Thyroid gland (tissue), 4 donors: ENCODE measurements at regions not wholly inside any gene's neighbourhood (a gene's known extent, or its start where the extent isn't known, plus 50 kb on each side); places are given as distances from the start of the nearest gene placed in this dataset.

Source experiments
- DNase-seq, 2 donors: peaks; one replicate each; pipeline ENCODE4 v3.0.0-alpha.2; 2019
- H3K27ac ChIP-seq, 3 donors: fragments of 200-600 bp; sonication (generic); 1 replicate in 2 of 3; 2 replicates in 1 of 3; pipeline ENCODE4 v1.5.1; 2016 to 2019; ENCODE audit warnings: mild to moderate bottlenecking in 1 of 3, moderate library complexity in 1 of 3
- H3K27me3 ChIP-seq: fragments of 200-600 bp; sonication (generic); one replicate; pipeline ENCODE4 v1.5.1; 2019
- H3K36me3 ChIP-seq, 2 donors: fragments of 200-600 bp; sonication (generic); one replicate each; pipeline ENCODE4 v1.5.1; 2016 to 2019
- H3K4me1 ChIP-seq, 2 donors: fragments of 200-600 bp; sonication (generic); one replicate each; pipeline ENCODE4 v1.5.1; 2017 to 2019
- H3K4me3 ChIP-seq, 3 donors: fragments of 200-600 bp; sonication (generic); replicated peaks in 1 of 3; 1 replicate in 2 of 3; 2 replicates in 1 of 3; pipeline ENCODE4 v1.5.1; 2016; ENCODE audit warnings: mild to moderate bottlenecking in 1 of 3
- H3K9me3 ChIP-seq: fragments of 200-600 bp; sonication (generic); one replicate; pipeline ENCODE4 v1.5.1; 2017
- POLR2A ChIP-seq, 2 donors: fragments of 450-650 bp; IDR thresholded peaks; one replicate each; pipeline ENCODE4 v1.6.1; 2017; ENCODE audit warnings: antibody characterized with exemption in 2 of 2, mild to moderate bottlenecking in 2 of 2, moderate library complexity in 1 of 2
- WGBS, 2 donors: methylation state at CpG; one replicate each; pipeline ENCODE4 v1.1.5; 2017; 5-methylcytosine and 5-hydroxymethylcytosine counted together
- intact Hi-C: fragments of 100-400 bp; cut with DNase I; formaldehyde crosslinking; loops from one replicate; pipeline ENCODE4 v1.15.1; 2023
- TF ChIP-seq, protein P1 (sequence below), 6 experiments: fragments of 200-600 bp in 3 of 6; fragments of 450-650 bp in 3 of 6; sonication (generic) in 3 of 6; IDR thresholded peaks; one replicate each; pipeline ENCODE4 v1.5.1; 2016 to 2019; ENCODE audit warnings: antibody characterized with exemption in 6 of 6, mild to moderate bottlenecking in 2 of 6, inconsistent platforms in 1 of 6, moderate library complexity in 1 of 6

DNA sequence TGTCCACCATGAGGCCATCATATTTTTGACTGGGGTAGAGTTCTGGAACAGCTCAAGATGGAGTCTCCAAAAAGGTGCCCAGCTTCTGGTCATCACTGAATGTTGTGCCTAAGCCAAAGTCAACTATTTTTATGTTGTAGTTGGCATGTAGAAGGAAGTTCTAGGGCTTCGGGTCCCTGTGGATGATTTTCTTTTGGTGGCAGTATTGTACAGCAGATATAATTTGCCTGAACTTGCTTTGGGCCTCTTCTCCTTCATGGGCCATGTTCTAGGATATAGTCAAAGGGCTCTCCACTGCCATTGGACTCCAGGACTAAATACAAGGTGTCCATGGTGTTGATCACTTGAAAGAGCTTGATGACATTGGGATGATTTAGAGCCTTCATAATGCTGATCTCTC lies 143.6 kb downstream of the SLC38A4 start:
- intact Hi-C loops = no loop called here
- DNase-seq = no peak
- H3K27ac ChIP-seq = no peak overlapping the region
- H3K9me3 ChIP-seq = no peaks in the 10 kb centered on the region
- H3K36me3 ChIP-seq = no peaks in the 10 kb centered on the region
- TF ChIP-seq, protein P1, sequence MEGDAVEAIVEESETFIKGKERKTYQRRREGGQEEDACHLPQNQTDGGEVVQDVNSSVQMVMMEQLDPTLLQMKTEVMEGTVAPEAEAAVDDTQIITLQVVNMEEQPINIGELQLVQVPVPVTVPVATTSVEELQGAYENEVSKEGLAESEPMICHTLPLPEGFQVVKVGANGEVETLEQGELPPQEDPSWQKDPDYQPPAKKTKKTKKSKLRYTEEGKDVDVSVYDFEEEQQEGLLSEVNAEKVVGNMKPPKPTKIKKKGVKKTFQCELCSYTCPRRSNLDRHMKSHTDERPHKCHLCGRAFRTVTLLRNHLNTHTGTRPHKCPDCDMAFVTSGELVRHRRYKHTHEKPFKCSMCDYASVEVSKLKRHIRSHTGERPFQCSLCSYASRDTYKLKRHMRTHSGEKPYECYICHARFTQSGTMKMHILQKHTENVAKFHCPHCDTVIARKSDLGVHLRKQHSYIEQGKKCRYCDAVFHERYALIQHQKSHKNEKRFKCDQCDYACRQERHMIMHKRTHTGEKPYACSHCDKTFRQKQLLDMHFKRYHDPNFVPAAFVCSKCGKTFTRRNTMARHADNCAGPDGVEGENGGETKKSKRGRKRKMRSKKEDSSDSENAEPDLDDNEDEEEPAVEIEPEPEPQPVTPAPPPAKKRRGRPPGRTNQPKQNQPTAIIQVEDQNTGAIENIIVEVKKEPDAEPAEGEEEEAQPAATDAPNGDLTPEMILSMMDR (IDR thresholded peaks at IDR 0.05) = no peak
- no peak for TF ChIP-seq POLR2A (IDR thresholded peaks at IDR 0.05)
- 69 to 86% methylated on average over 1 of the region's 1 CpG for WGBS, 2 donors
- H3K27me3 ChIP-seq = no peaks in the 10 kb centered on the region
- no peak overlapping the region for H3K4me3 ChIP-seq
- no peaks in the 10 kb centered on the region for H3K4me1 ChIP-seq

DNA sequence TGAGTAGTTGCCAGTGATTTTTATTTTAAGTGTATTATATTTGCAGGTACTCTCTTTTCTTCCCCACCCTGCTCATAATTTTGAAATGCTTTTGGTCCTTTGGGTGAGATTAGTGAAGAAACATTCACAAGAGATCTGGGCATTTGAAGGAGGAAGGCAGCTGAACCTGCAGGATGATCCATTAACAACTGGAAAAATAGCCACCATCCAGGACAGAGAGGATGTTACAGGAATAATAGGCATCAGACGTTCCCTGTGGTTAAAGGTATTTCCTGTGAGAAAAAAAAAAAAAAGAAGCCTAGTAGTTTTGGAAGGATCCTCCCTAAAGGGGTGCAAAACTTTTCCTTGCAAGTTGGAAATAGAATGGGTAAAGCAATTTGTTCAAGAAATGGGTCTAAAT lies 145.3 kb downstream of the SLC38A4 start:
- Histone ChIP-seq H3K9me3 (no peaks in the 10 kb centered on the region), H3K4me1 (no peaks in the 10 kb centered on the region), H3K27ac (no peak overlapping the region), H3K27me3 (no peaks in the 10 kb centered on the region), H3K4me3 (no peak overlapping the region), H3K36me3 (no peaks in the 10 kb centered on the region)
- DNase-seq = no peak
- TF ChIP-seq, protein P1 (IDR thresholded peaks at IDR 0.05) = no peak
- no peak for TF ChIP-seq POLR2A (IDR thresholded peaks at IDR 0.05)
- intact Hi-C loops = no loop called here
- 7 to 49% methylated on average over 1 of the region's 1 CpG for WGBS, 2 donors

DNA sequence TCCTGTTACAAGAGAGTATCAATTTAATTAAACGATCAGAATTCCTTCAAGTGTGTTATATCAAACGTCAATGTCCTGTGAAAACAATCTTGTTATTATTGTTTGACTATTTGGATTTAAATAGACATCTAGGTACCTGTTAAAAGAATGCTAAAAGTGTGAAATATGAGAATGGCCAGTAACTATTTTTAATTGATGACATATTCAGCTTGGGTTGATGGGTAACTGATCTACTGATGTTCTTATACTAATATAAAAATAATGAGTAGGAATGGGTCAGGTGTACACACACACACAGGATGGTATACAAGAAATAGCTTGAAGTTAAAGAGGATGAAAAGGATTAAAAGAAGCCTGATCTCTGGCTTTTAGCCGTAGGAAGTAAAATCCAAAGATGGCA lies 146.0 kb downstream of the SLC38A4 start:
- 52 to 59% methylated on average over 3 of the region's 3 CpGs for WGBS, 2 donors
- no peak for DNase-seq
- H3K36me3 ChIP-seq = no peaks in the 10 kb centered on the region
- no peaks in the 10 kb centered on the region for H3K4me1 ChIP-seq
- TF ChIP-seq, protein P1 (IDR thresholded peaks at IDR 0.05) = no peak
- no peak for TF ChIP-seq POLR2A (IDR thresholded peaks at IDR 0.05)
- no peaks in the 10 kb centered on the region for H3K9me3 ChIP-seq
- no peaks in the 10 kb centered on the region for H3K27me3 ChIP-seq
- intact Hi-C loops = no loop called here
- H3K27ac ChIP-seq = no peak overlapping the region
- no peak overlapping the region for H3K4me3 ChIP-seq

DNA sequence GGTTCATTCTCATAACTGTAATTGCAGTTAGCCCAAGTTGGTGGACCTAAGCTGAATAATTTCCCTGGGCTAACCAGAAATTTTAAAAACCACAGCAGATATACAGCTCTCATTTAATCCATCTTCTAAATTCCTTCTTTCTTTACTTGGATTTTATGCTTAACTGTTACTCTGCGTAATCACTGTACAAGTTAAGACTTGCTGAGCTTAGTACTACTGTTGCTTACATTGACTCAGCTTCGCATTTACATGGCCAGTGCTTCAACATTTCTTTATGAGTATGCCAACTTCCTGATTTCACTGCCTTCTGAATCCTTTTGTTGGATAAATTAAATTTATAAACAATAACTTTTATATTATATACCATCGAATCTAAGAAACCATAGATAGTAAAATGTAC lies 147.4 kb downstream of the SLC38A4 start:
- no peak for DNase-seq
- H3K9me3 ChIP-seq = no peaks in the 10 kb centered on the region
- H3K4me3 ChIP-seq = no peak overlapping the region
- no peaks in the 10 kb centered on the region for H3K4me1 ChIP-seq
- H3K27ac ChIP-seq = no peak overlapping the region
- H3K36me3 ChIP-seq = no peaks in the 10 kb centered on the region
- intact Hi-C loops = no loop called here
- no peaks in the 10 kb centered on the region for H3K27me3 ChIP-seq
- 88 to 95% methylated on average over 3 of the region's 3 CpGs for WGBS, 2 donors
- TF ChIP-seq POLR2A (IDR thresholded peaks at IDR 0.05) = no peak
- TF ChIP-seq, protein P1 (IDR thresholded peaks at IDR 0.05) = no peak

DNA sequence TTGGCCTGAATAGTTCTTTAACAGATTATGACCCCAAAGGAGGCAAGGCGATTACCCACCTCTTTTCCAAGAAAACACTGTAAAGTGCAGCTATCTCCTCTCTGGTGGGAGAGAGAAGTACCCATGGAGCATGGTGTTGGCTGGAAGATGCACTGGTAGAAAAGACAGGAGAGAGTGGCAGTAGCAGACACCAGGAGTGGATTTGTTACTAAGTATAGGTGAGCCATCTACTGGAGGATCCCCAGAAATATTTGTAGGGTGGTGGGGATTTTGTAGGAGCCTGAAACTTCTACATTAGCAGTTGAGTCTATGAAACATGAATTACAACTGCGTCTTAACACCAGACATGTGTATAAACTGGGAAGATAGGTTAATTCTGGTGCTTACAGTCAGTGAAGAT lies 148.0 kb downstream of the SLC38A4 start:
- intact Hi-C loops = no loop called here
- no peak for DNase-seq
- Histone ChIP-seq H3K4me3 (no peak overlapping the region), H3K4me1 (no peaks in the 10 kb centered on the region), H3K27ac (no peak overlapping the region), H3K27me3 (no peaks in the 10 kb centered on the region), H3K9me3 (no peaks in the 10 kb centered on the region), H3K36me3 (no peaks in the 10 kb centered on the region)
- WGBS, 2 donors = 87 to 96% methylated on average over 2 of the region's 2 CpGs
- TF ChIP-seq, protein P1 (IDR thresholded peaks at IDR 0.05) = no peak
- TF ChIP-seq POLR2A (IDR thresholded peaks at IDR 0.05) = no peak
